Astrocyte of the spinal cord (primary cell): ENCODE measurements at regions not wholly inside any gene's neighbourhood (a gene's known extent, or its start where the extent isn't known, plus 50 kb on each side); places are given as distances from the start of the nearest gene placed in this dataset.

Experiments used
- DNase-seq: peaks from one replicate; pipeline ENCODE4 v3.0.0; 2011; ENCODE audit warnings: low read depth, low spot score
- H3K4me3 ChIP-seq: 2 replicates; pipeline ENCODE4 v1.5.1; 2011; ENCODE audit warnings: low read depth, mild to moderate bottlenecking, low read length, moderate library complexity
- in situ Hi-C: cut with HindIII; loops from 2 replicates; pipeline ENCODE4 v1.10.0; 2017; ENCODE audit warnings: low sequenced_read_pairs
- TF ChIP-seq, protein P1 (sequence below): IDR thresholded peaks from 2 replicates; pipeline ENCODE4 v1.5.1; 2012; ENCODE audit warnings: low read depth, mild to moderate bottlenecking, low read length, inconsistent platforms

DNA sequence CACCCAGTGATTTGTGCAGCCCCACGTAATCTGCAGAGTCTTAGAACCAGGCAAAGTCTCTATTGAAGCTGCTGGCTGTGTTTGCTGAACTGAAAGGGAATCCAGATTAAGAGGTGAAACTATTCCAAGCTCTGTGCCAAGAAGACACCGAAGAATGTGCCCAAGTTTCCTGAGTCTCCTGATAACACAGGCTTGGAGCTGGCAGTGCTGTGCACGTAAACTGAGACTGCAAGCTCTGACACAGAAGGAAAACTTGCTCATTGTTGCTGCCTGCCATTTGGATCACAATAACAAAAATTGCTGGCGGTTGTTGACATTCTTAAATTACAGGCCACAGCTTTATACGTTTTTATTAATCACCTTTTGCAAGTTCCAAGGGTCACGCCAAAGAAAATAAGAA, 60.2 kb upstream of the VCX3B start:
- DNase-seq = peak; percentile 38
- in situ Hi-C loops = no loop called here

DNA sequence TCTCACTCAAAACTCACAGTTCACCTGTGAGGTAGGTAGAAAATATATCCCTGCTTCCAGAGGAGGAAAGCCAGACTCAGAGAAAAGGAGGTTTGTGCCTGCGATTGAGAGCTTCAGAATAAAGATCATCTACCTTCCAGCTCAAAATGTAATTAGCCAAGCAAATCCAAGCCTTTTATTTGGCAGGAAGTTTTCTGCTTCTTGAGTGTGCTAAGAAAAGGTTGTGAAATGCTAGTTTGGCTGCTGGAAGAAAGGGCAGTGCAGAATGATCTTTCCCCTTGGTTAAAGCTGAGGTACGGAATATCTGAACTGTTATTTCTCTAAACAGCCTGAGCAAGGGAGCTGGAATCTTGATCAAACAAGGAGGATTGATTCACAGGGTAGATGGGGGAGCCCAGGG, 59.7 kb upstream of the VCX3B start:
- in situ Hi-C loops = no loop called here
- H3K4me3 ChIP-seq = no peak overlapping the region
- TF ChIP-seq, protein P1, sequence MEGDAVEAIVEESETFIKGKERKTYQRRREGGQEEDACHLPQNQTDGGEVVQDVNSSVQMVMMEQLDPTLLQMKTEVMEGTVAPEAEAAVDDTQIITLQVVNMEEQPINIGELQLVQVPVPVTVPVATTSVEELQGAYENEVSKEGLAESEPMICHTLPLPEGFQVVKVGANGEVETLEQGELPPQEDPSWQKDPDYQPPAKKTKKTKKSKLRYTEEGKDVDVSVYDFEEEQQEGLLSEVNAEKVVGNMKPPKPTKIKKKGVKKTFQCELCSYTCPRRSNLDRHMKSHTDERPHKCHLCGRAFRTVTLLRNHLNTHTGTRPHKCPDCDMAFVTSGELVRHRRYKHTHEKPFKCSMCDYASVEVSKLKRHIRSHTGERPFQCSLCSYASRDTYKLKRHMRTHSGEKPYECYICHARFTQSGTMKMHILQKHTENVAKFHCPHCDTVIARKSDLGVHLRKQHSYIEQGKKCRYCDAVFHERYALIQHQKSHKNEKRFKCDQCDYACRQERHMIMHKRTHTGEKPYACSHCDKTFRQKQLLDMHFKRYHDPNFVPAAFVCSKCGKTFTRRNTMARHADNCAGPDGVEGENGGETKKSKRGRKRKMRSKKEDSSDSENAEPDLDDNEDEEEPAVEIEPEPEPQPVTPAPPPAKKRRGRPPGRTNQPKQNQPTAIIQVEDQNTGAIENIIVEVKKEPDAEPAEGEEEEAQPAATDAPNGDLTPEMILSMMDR = no peak
- DNase-seq = no peak

More for the DNA sequence above, 60.2 kb upstream of the VCX3B start:
- TF ChIP-seq, protein P1 = no peak
- H3K4me3 ChIP-seq = no peak overlapping the region

DNA sequence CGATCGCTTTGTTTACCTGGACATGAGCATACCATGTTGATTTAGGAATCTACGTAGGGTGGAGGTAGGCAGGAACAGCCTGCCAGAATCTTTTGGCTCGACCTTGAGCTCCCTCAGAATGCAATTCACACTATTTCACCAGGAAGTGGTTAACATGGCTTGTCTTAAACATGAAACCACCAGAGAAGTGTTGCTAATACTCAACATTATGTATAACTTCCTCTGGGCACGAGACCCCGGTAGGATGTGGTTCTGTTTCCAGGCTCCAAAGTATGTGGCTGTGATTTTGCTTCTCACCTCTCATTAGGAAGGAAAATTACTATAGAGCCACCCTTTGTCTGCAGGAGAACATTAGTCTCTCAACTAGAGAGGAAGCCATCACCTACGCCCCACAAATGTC, 59.0 kb upstream of the VCX3B start:
- in situ Hi-C loops = no loop called here
- no peak for DNase-seq

DNA sequence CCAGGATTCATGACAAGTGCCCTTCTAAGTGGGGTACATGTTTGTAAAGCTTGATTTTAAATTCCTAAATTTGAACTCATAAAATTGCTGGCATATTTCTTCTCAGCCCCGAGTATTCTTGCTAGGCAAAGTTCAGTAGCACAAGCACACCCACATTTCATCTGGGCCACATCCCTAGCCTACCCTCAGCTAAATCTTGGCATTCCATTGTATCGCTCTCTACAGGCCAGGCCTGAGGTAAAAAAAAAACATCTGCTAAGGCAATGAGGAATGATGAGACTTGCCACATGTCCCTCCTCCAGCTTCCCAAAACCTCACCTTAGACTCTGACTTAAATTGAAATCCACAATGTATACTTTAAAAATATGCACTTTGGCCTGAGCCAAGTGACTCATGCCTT, 51.4 kb upstream of the VCX3B start:
- in situ Hi-C loops = no loop called here
- no peak overlapping the region for H3K4me3 ChIP-seq
- no peak for DNase-seq
- TF ChIP-seq, protein P1 = no peak

More for the DNA sequence above, 59.0 kb upstream of the VCX3B start:
- TF ChIP-seq, protein P1 = no peak
- H3K4me3 ChIP-seq = no peak overlapping the region
